ENCODE measurements at regions not wholly inside any gene's neighbourhood (a gene's known extent, or its start where the extent isn't known, plus 50 kb on each side); places are given as distances from the start of the nearest gene placed in this dataset.

GRCh38 chr2:16747257-16747656 is 81.6 kb upstream of the CYRIA start:
- TF ChIP-seq CTCF (IDR thresholded peaks at IDR 0.05; ENCODE audit: insufficient read depth, low read length, poor library complexity, severe bottlenecking) (no peak), EZH2phosphoT487 (conservative IDR thresholded peaks at IDR 0.05; ENCODE audit: low read length) (no peak)

All from SU-DHL-6 (cell line).